ENCODE measurements at regions not wholly inside any gene's neighbourhood (a gene's known extent, or its start where the extent isn't known, plus 50 kb on each side); places are given as distances from the start of the nearest gene placed in this dataset.

DNA sequence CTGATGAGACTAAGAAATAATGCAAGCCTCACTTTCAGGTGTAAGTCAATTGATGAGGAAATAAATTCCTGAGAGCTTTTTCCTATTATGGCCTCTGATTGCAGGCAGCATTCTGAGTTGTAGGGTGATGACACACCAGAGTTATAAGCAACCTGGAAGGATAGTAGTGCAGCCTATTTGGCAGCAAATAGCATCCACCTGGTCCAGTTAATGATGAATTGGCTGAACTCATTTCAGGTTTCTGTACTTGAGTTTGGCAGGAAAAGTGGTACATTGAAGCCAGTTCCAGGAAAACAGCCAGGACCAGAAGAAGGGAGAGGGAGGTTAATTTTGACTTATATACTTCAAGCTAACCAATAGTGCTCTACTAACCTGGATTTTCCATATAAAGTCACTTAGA, 316.8 kb downstream of the NAF1 start:
- TF ChIP-seq POLR2A (IDR thresholded peaks at IDR 0.05) = no peak
- TF ChIP-seq, protein P1, sequence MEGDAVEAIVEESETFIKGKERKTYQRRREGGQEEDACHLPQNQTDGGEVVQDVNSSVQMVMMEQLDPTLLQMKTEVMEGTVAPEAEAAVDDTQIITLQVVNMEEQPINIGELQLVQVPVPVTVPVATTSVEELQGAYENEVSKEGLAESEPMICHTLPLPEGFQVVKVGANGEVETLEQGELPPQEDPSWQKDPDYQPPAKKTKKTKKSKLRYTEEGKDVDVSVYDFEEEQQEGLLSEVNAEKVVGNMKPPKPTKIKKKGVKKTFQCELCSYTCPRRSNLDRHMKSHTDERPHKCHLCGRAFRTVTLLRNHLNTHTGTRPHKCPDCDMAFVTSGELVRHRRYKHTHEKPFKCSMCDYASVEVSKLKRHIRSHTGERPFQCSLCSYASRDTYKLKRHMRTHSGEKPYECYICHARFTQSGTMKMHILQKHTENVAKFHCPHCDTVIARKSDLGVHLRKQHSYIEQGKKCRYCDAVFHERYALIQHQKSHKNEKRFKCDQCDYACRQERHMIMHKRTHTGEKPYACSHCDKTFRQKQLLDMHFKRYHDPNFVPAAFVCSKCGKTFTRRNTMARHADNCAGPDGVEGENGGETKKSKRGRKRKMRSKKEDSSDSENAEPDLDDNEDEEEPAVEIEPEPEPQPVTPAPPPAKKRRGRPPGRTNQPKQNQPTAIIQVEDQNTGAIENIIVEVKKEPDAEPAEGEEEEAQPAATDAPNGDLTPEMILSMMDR (IDR thresholded peaks at IDR 0.05) = no peak
